Tibial nerve (tissue), 4 donors: ENCODE measurements at regions not wholly inside any gene's neighbourhood (a gene's known extent, or its start where the extent isn't known, plus 50 kb on each side); places are given as distances from the start of the nearest gene placed in this dataset.

Experiments used
- EP300 ChIP-seq, 2 donors: sonication (generic); formaldehyde crosslinking; IDR thresholded peaks; one replicate each; pipeline ENCODE4 v1.6.1; 2017; ENCODE audit warnings: antibody characterized with exemption in 2 of 2, mild to moderate bottlenecking in 1 of 2
- POLR2A ChIP-seq, 2 donors: fragments of 450-650 bp; IDR thresholded peaks; one replicate each; pipeline ENCODE4 v1.6.1; 2017; ENCODE audit warnings: antibody characterized with exemption in 2 of 2, mild to moderate bottlenecking in 2 of 2, moderate library complexity in 2 of 2
- TF ChIP-seq, protein P1 (sequence below), 5 experiments: fragments of 200-600 bp in 3 of 5; fragments of 450-650 bp in 2 of 5; sonication (generic) in 3 of 5; IDR thresholded peaks; one replicate each; pipeline ENCODE4 v1.5.1; 2016 to 2019; ENCODE audit warnings: antibody characterized with exemption in 5 of 5, mild to moderate bottlenecking in 3 of 5, moderate library complexity in 2 of 5

DNA sequence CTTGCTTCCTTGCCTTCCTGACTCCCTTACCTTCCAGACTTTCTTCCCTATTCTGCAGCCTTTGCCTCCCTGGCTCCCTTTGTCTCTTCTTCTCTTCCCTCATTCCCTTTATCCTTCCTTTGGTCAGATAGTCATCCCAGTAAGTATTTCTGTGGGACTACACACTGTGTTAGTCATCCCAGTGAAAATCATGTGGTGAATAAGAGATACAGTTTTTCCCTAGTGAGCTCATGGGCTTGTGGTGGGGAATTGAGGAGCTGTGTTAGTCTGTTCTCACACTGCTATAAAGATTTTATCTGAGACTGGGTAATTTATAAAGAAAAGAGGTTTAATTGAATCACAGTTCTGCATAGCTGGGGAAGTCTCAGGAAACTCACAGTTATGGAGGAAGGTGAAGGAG is 109.8 kb upstream of the EDIL3 start:
- TF ChIP-seq, protein P1, sequence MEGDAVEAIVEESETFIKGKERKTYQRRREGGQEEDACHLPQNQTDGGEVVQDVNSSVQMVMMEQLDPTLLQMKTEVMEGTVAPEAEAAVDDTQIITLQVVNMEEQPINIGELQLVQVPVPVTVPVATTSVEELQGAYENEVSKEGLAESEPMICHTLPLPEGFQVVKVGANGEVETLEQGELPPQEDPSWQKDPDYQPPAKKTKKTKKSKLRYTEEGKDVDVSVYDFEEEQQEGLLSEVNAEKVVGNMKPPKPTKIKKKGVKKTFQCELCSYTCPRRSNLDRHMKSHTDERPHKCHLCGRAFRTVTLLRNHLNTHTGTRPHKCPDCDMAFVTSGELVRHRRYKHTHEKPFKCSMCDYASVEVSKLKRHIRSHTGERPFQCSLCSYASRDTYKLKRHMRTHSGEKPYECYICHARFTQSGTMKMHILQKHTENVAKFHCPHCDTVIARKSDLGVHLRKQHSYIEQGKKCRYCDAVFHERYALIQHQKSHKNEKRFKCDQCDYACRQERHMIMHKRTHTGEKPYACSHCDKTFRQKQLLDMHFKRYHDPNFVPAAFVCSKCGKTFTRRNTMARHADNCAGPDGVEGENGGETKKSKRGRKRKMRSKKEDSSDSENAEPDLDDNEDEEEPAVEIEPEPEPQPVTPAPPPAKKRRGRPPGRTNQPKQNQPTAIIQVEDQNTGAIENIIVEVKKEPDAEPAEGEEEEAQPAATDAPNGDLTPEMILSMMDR (IDR thresholded peaks at IDR 0.05) = no peak
- no peak for TF ChIP-seq EP300 (IDR thresholded peaks at IDR 0.05)
- TF ChIP-seq POLR2A (IDR thresholded peaks at IDR 0.05) = no peak
